NCI-H748 (cell line): ENCODE measurements at regions not wholly inside any gene's neighbourhood (a gene's known extent, or its start where the extent isn't known, plus 50 kb on each side); places are given as distances from the start of the nearest gene placed in this dataset.

Experiments used
- DNase-seq: peaks from one replicate; lab custom pipeline; 2025; ENCODE audit not compliant: unreplicated experiment; lab: John Stamatoyannopoulos, UW

DNA sequence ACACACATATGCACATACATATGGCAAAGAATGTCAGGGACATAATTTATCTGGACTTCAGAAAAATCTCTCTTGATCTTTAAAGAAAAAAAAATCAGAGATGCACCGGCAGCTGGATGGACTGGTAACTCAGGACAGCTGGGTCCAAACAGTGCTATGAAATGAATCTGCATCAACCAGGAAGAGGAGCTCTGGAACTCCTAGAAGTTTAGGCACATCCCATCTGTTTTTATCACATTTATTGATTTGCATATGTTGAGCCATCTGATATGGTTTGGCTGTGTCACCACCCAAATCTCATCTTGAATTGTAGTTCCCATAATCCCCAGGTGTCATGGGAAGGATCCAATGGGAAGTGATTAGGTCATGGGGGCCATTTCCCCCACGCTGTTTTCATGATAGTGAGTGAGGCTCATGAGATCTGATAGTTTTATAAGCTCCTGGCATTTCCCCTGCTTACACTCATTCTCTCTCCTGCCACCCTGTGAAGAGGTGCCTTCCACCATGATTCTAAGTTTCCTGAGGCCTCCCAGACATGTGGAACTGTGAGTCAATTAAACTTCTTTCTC is 87.7 kb upstream of the AKIP1 start:
- no peak for DNase-seq

- DNase-seq: no peak
These were observed 84.7 kb upstream of the AKIP1 start for GRCh38 chr11:8826139-8826786.

DNA sequence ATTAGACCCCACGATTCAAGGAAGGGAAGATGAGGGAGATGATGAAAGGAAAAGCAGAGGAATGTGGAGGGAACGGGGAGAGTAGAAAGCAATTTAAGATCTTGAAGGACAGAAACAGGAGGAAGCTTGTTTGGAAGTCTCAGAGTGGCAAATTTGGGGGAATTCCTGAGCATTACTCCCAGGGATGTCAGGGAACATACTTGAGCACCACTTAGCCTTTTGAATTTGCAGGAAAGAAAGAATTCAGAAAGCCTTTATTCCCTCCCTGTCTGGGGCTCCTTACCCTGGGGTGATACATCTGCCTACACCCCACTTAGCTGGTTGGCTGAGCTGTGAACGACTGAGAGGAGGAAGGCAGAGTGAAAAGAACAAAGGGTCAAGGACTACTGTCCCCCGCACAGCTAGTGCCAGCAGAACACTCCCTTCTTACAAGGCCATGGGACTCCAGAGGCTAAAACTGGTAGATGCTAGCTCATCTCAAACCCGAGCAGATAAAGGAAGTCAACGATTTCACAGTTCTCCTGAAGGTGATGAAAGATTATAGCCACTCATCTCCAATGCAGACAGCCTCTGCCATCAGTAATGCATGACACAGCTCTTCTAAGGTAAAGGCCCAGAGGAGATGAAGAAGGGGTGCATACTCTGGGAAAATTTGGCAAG is 84.0 kb upstream of the AKIP1 start:
- no peak for DNase-seq

DNA sequence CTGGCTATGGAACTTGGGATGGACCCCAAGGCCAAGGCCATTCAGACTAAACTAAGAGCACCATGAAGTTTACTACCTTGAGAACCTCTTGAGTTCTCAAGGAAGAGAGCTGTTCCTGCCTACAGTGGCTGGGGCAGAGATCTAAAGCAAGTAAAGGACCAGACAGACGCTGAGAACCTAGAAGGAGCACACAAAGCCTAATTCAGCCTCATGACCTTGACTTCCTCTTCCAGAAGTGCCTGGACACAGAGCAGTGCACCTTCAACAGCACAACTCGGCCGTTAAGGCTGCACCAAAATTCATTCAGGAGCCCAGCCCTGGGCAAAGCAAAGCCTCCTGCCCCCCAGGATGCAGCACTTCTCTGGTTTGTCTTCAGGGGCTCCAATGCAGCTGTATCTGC is 82.9 kb upstream of the AKIP1 start:
- no peak for DNase-seq

DNA sequence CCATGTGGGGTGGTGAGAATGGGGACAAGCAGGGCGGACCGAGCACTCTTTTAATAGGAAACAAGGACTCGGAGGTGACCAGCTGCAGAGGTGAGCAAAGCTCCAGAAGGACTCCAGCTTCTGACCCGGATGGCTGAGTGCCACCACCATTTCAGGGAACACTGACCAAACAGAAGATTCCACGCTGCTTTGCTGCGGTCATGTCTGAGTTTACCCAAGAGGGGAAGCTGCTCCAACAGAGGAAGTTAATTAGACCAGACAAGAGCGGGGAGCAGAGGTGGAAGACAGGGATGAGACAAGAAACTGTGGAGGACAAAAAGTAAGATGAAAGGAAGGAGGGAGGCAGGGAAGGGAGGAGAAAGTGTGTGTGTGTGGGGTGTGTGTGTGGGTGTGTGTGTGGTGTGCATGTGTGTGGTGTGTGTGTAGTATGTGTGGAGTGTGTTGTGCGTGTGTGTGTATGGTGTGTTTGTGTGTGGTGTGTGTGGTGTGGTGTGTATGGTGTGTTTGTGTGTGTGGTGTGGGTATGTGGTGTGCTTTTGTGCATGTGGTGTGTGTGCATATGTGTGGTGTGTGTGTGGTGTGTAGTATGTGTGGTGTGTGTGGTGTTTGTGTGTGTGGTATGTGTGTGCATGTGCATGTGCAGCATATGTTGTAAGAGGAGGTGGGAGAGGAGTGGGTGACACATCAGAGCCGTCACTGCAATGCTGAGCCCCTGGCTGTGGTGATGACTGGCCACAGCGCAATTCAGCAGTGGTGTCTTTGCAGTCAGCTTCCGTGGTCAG is 82.2 kb upstream of the AKIP1 start:
- no peak for DNase-seq

DNA sequence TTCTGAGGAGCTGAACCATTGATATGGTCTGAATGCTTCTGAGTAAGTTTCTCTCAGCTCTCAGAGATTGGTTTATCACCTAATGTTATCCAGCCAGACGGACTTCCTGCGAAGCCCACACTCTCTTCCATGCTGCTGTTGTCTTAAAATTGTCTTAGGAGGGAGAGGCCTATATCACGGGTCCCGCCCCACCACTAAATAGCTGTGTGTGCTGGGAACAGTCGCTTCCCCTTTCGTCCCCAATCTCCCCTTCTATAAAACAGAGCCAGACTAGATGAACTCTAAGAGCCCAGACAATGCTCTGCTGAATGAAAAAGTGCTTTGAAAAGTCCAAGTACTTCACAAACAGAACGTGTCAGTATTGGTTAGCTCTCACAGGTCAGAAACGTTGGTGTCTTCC is 81.4 kb upstream of the AKIP1 start:
- no peak for DNase-seq

DNA sequence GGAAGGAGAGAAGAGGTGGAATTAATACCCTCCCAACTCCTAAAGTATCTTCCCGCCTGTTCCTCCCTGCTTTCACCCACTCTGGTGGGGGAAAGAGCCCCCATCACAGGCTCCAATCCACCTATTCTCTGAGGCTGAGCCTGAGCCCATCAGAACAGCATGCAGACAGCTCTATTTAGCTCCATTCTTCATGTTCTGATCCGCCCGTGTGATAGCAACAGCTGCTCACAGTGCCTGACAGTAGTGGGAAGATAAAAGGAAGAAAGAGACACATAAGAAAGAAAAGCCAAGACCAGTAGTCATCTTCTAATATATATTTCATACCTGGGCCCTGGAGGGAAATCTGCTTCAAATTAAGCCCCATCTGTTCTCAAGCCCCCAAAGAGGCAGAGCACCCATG is 80.3 kb upstream of the AKIP1 start:
- DNase-seq: no peak

DNA sequence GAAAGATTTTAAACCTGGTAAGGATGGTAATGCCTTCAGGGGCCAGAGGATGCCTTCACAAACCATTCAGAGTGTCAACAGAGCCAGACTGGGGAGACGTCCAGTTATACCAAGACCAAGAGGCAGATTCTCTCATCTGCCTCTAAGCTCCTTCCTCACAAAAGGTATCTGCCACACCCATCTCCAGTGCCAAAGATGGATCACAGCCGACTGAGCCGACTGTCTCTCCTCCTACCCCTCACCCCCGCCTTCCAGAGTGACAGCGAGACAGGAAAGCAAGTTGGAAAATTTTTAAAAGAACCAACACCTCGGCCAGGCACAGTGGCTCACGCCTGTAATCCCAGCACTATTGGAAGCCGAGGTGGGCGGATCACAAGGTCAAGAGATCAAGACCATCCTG is 79.1 kb upstream of the AKIP1 start:
- DNase-seq: no peak

GRCh38 chr11:8832571-8833260 is 78.3 kb upstream of the AKIP1 start:
- DNase-seq: no peak

DNA sequence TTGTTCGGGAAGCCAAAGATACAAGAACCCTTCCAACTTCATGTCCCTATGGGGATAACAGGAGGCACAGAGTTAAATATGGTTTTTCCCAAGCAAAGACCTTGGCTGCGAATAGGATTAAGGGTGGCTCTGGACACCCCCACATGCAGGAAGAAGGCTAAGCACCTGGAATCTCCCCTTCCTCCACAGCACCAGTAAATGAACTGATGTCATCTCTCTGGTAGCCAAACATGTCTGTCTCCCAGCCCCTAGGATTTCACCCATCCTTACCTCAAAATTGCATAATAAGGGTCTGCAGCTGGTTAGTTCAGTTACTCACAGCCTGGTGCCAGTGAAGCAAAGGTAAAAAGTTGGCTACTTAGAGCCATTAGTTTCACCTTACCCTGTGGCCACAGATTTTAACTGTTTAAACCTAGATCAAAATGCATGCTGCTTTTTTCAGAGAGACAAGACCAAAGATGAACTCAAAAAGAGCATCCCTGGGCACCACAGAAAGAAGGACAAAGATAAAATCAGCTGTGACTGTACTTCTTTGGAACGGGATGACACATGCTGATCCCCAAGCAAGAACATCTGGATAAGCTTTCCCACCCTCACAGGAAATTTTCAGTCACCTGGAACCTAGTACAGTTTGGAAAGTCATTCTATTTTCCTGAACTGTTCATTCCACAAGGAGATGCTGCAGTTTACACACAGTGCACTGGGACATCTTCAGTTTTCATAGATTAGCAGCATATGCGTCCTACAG is 77.2 kb upstream of the AKIP1 start:
- no peak for DNase-seq

DNA sequence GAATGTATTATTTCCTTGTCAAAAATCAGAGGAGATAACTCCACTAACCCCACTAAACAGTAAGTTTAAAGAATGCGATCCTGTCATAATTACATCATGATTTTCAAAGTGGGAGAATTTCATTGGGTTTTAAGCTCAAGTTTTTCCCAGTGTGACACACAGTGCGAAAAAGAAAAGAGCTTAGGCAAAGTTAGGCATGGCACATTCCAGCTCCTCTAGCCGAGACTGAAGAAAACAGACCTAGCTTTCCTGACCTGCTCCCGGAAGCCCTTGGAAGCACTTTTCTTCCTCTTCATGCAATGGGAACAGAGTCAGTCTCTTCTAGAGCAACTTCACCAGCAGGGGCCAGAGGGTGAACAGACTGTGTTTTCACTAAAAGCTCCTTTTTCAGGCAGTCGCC is 76.6 kb upstream of the AKIP1 start:
- DNase-seq: no peak

GRCh38 chr11:8838248-8838647 is 72.7 kb upstream of the AKIP1 start:
- no peak for DNase-seq

- DNase-seq: no peak
These were observed 71.6 kb upstream of the AKIP1 start for GRCh38 chr11:8839306-8839956.

GRCh38 chr11:8839957-8840945 is 70.7 kb upstream of the AKIP1 start:
- peak; percentile 63 for DNase-seq

DNA sequence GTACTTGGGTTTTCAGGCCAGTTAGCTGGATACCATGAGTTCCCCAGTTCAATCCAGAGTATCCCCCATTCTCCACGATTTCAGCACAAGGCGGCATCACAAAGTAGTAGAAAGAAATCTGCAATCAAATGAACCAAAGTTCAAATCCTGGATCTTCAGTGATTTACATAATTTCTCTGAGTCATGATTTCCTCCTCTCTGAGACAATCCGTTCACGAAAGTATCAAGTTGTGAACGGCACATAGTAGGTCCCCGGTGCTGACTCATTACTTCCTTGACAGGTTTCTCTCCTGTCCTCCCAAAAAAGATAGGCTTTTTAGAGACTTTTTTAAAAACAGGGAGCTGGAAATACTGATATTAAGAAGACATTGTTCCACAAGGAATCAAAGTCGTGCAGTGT is 69.1 kb upstream of the AKIP1 start:
- no peak for DNase-seq

- no peak for DNase-seq
These were observed 52.2 kb upstream of the AKIP1 start for GRCh38 chr11:8858808-8859207.
